ENCODE measurements at regions not wholly inside any gene's neighbourhood (a gene's known extent, or its start where the extent isn't known, plus 50 kb on each side); places are given as distances from the start of the nearest gene placed in this dataset.

GRCh38 chr12:73262788-73263381 lies 990.7 kb downstream of the TRHDE start:
- H3K9me3 ChIP-seq: peaks cover 0 to 11% (median 2%) of the 10 kb centered on the region in 4 donors
- H3K27ac ChIP-seq: no peak overlapping the region
- H3K4me1 ChIP-seq: no peaks in the 10 kb centered on the region
- intact Hi-C loops (cut with DNase I; ENCODE audit: low total_unique reads): no loop called here
- no peak for DNase-seq
- WGBS, 5 donors: 0 to 11% (median 3%) methylated on average over 1 of the region's 1 CpG
- no peak for TF ChIP-seq CTCF (IDR thresholded peaks at IDR 0.05)
- TF ChIP-seq POLR2A (IDR thresholded peaks at IDR 0.05): no peak
- TF ChIP-seq EP300 (IDR thresholded peaks at IDR 0.05): no peak
- no peak for TF ChIP-seq POLR2AphosphoS5 (IDR thresholded peaks at IDR 0.05)
- no peaks in the 10 kb centered on the region for H3K27me3 ChIP-seq
- no peaks in the 10 kb centered on the region for H3K36me3 ChIP-seq
- no peak overlapping the region for H3K4me3 ChIP-seq

- intact Hi-C loops (cut with DNase I; ENCODE audit: low total_unique reads): no loop called here
- TF ChIP-seq EP300 (IDR thresholded peaks at IDR 0.05) (no peak), CTCF (IDR thresholded peaks at IDR 0.05) (no peak), POLR2AphosphoS5 (IDR thresholded peaks at IDR 0.05) (no peak), POLR2A (IDR thresholded peaks at IDR 0.05) (no peak)
- WGBS, 5 donors: 25 to 63% (median 33%) methylated on average over 1 of the region's 1 CpG
- Histone ChIP-seq H3K4me1 (no peaks in the 10 kb centered on the region), H3K27ac (no peak overlapping the region), H3K27me3 (no peaks in the 10 kb centered on the region), H3K4me3 (no peak overlapping the region), H3K36me3 (no peaks in the 10 kb centered on the region), H3K9me3 (peaks cover 0 to 17% (median 5%) of the 10 kb centered on the region in 4 donors)
- DNase-seq: no peak
Observed at GRCh38 chr12:73266206-73266605, 994.0 kb downstream of the TRHDE start.

GRCh38 chr12:73274976-73275375 lies 1002.8 kb downstream of the TRHDE start:
- H3K27ac ChIP-seq: no peak overlapping the region
- H3K36me3 ChIP-seq: no peaks in the 10 kb centered on the region
- DNase-seq: no peak
- 55 to 68% (median 60%) methylated on average over 3 of the region's 3 CpGs for WGBS, 5 donors
- intact Hi-C loops (cut with DNase I; ENCODE audit: low total_unique reads): no loop called here
- no peak overlapping the region for H3K4me3 ChIP-seq
- H3K9me3 ChIP-seq: no peaks in the 10 kb centered on the region
- no peak for TF ChIP-seq CTCF (IDR thresholded peaks at IDR 0.05)
- TF ChIP-seq EP300 (IDR thresholded peaks at IDR 0.05): no peak
- H3K27me3 ChIP-seq: no peaks in the 10 kb centered on the region
- no peaks in the 10 kb centered on the region for H3K4me1 ChIP-seq

- TF ChIP-seq POLR2AphosphoS5 (IDR thresholded peaks at IDR 0.05): no peak
- no peak for TF ChIP-seq CTCF (IDR thresholded peaks at IDR 0.05)
- TF ChIP-seq POLR2A (IDR thresholded peaks at IDR 0.05): no peak
- TF ChIP-seq EP300 (IDR thresholded peaks at IDR 0.05): no peak
- DNase-seq: peak in 1 of 2 donors; percentile 3
- intact Hi-C loops (cut with DNase I; ENCODE audit: low total_unique reads): no loop called here
- no peak overlapping the region for H3K4me3 ChIP-seq
- H3K27ac ChIP-seq: no peak overlapping the region
- H3K36me3 ChIP-seq: no peaks in the 10 kb centered on the region
- peaks cover 0 to 3% (median 0%) of the 10 kb centered on the region in 4 donors for H3K9me3 ChIP-seq
- H3K27me3 ChIP-seq: no peaks in the 10 kb centered on the region
- H3K4me1 ChIP-seq: no peaks in the 10 kb centered on the region
Observed at GRCh38 chr12:73277971-73278370, 1005.8 kb downstream of the TRHDE start.
